GM18867 (cell line): ENCODE measurements at regions not wholly inside any gene's neighbourhood (a gene's known extent, or its start where the extent isn't known, plus 50 kb on each side); places are given as distances from the start of the nearest gene placed in this dataset.
A peak's percentile ranks its signal among the peaks of the same experiment; 100 is the strongest.

Experiments used
- ATAC-seq: cut with Tn5 transposase; IDR thresholded peaks from one replicate; pipeline ENCODE4 v1.9.1; 2021; ENCODE audit warnings: mild to moderate bottlenecking, moderate library complexity; ENCODE audit not compliant: unreplicated experiment

GRCh38 chr4:140250989-140251552 lies 97.1 kb upstream of the MAML3 start:
- no peak for ATAC-seq

- ATAC-seq, result no peak
Measured at GRCh38 chr4:140249351-140249750, 95.4 kb upstream of the MAML3 start.

GRCh38 chr4:140247237-140247636 lies 93.3 kb upstream of the MAML3 start:
- ATAC-seq, result no peak

GRCh38 chr4:140246216-140246615 lies 92.2 kb upstream of the MAML3 start:
- no peak for ATAC-seq

GRCh38 chr4:140244328-140244727 lies 90.3 kb upstream of the MAML3 start:
- ATAC-seq, result no peak

GRCh38 chr4:140243278-140243753 lies 89.3 kb upstream of the MAML3 start:
- ATAC-seq, result peak; percentile 73

- peak; percentile 65 for ATAC-seq
Measured at GRCh38 chr4:140242357-140243277, 88.6 kb upstream of the MAML3 start.

GRCh38 chr4:140240237-140240636 lies 86.3 kb upstream of the MAML3 start:
- ATAC-seq, result no peak

- ATAC-seq, result no peak
Measured at GRCh38 chr4:140239311-140239710, 85.3 kb upstream of the MAML3 start.

- no peak for ATAC-seq
Measured at GRCh38 chr4:140238351-140239056, 84.5 kb upstream of the MAML3 start.

- ATAC-seq, result no peak
Measured at GRCh38 chr4:140237616-140238350, 83.8 kb upstream of the MAML3 start.

- ATAC-seq, result no peak
Measured at GRCh38 chr4:140236654-140237169, 82.7 kb upstream of the MAML3 start.

GRCh38 chr4:140234697-140235060 lies 80.7 kb upstream of the MAML3 start:
- no peak for ATAC-seq

- no peak for ATAC-seq
Measured at GRCh38 chr4:140233791-140234696, 80.1 kb upstream of the MAML3 start.

GRCh38 chr4:140229881-140230280 lies 75.9 kb upstream of the MAML3 start:
- no peak for ATAC-seq

- ATAC-seq, result no peak
Measured at GRCh38 chr4:140227286-140227685, 73.3 kb upstream of the MAML3 start.

- ATAC-seq, result no peak
Measured at GRCh38 chr4:140223056-140223810, 69.2 kb upstream of the MAML3 start.

- no peak for ATAC-seq
Measured at GRCh38 chr4:140222171-140222570, 68.2 kb upstream of the MAML3 start.

GRCh38 chr4:140220058-140220457 lies 66.1 kb upstream of the MAML3 start:
- no peak for ATAC-seq
